Trophoblast cell (in vitro differentiated cells and primary cell): ENCODE measurements at regions not wholly inside any gene's neighbourhood (a gene's known extent, or its start where the extent isn't known, plus 50 kb on each side); places are given as distances from the start of the nearest gene placed in this dataset.

Experiments
- DNase-seq, 2 donors: peaks; one replicate each; pipeline ENCODE4 v3.0.0-alpha.2; 2016
- H2AFZ ChIP-seq: 2 replicates; pipeline ENCODE4 v1.6.1; 2013; ENCODE audit warnings: low read length, moderate library complexity, mild to moderate bottlenecking; ENCODE audit not compliant: insufficient read depth, poor library complexity
- H2AK5ac ChIP-seq: 2 replicates; pipeline ENCODE4 v1.6.1; 2013; ENCODE audit warnings: mild to moderate bottlenecking, low read length
- H2BK120ac ChIP-seq: 2 replicates; pipeline ENCODE4 v1.6.1; 2013; ENCODE audit warnings: low read length, mild to moderate bottlenecking, moderate library complexity; ENCODE audit not compliant: insufficient read depth, poor library complexity
- H2BK12ac ChIP-seq: 2 replicates; pipeline ENCODE4 v1.6.1; 2013; ENCODE audit warnings: mild to moderate bottlenecking, low read length, moderate library complexity
- H2BK5ac ChIP-seq: 2 replicates; pipeline ENCODE4 v1.6.1; 2013; ENCODE audit warnings: low read length, low read depth, moderate library complexity, mild to moderate bottlenecking; ENCODE audit not compliant: poor library complexity
- H3K14ac ChIP-seq: 2 replicates; pipeline ENCODE4 v1.6.1; 2013; ENCODE audit warnings: mild to moderate bottlenecking, low read length
- H3K18ac ChIP-seq: 2 replicates; pipeline ENCODE4 v1.6.1; 2013; ENCODE audit warnings: mild to moderate bottlenecking, low read length
- H3K23ac ChIP-seq: 2 replicates; pipeline ENCODE4 v1.6.1; 2013; ENCODE audit warnings: low read length
- H3K27ac ChIP-seq: 2 replicates; pipeline ENCODE4 v1.5.1; 2013; ENCODE audit warnings: low read depth, mild to moderate bottlenecking, inconsistent platforms, low read length, moderate library complexity
- H3K27me3 ChIP-seq: 2 replicates; pipeline ENCODE4 v1.6.1; 2013; ENCODE audit warnings: inconsistent platforms, mild to moderate bottlenecking, low read length, moderate library complexity; ENCODE audit not compliant: insufficient read depth
- H3K36me3 ChIP-seq, 2 experiments: 1 replicate in 1 of 2; 2 replicates in 1 of 2; pipeline ENCODE4 v1.6.1; 2013; ENCODE audit warnings: low read length in 2 of 2, mild to moderate bottlenecking in 2 of 2, moderate library complexity in 1 of 2; ENCODE audit not compliant: insufficient read depth in 2 of 2, control insufficient read depth in 1 of 2
- H3K4ac ChIP-seq: 2 replicates; pipeline ENCODE4 v1.6.1; 2013; ENCODE audit warnings: low read depth, mild to moderate bottlenecking, low read length, moderate library complexity
- H3K4me1 ChIP-seq, 2 experiments: 1 replicate in 1 of 2; 2 replicates in 1 of 2; pipeline ENCODE4 v1.6.1; 2013; ENCODE audit warnings: low read length in 2 of 2, mild to moderate bottlenecking in 2 of 2, moderate library complexity in 1 of 2; ENCODE audit not compliant: insufficient read depth in 2 of 2, control insufficient read depth in 1 of 2
- H3K4me2 ChIP-seq: 2 replicates; pipeline ENCODE4 v1.6.1; 2013; ENCODE audit warnings: inconsistent platforms, mild to moderate bottlenecking, low read length, moderate library complexity
- H3K4me3 ChIP-seq: 2 replicates; pipeline ENCODE4 v1.5.1; 2013; ENCODE audit warnings: mild to moderate bottlenecking, low read depth, low read length, inconsistent platforms
- H3K79me1 ChIP-seq: one replicate; pipeline ENCODE4 v1.6.1; 2013; ENCODE audit warnings: low read length
- H3K79me2 ChIP-seq: 2 replicates; pipeline ENCODE4 v1.6.1; 2013; ENCODE audit warnings: low read length, mild to moderate bottlenecking; ENCODE audit not compliant: control insufficient read depth, insufficient read depth, poor library complexity
- H3K9ac ChIP-seq: 2 replicates; pipeline ENCODE4 v1.6.1; 2013; ENCODE audit warnings: mild to moderate bottlenecking, low read length
- H3K9me3 ChIP-seq: 2 replicates; pipeline ENCODE4 v1.6.1; 2013; ENCODE audit warnings: low read depth, mild to moderate bottlenecking, control low read depth, inconsistent platforms, low read length; ENCODE audit not compliant: insufficient read depth
- H4K12ac ChIP-seq: 2 replicates; pipeline ENCODE4 v1.6.1; 2013; ENCODE audit warnings: low read depth, mild to moderate bottlenecking, low read length, moderate library complexity
- H4K8ac ChIP-seq: 2 replicates; pipeline ENCODE4 v1.6.1; 2013; ENCODE audit warnings: low read depth, mild to moderate bottlenecking, low read length, moderate library complexity
- H4K91ac ChIP-seq: one replicate; pipeline ENCODE4 v1.6.1; 2013; ENCODE audit warnings: low read depth, mild to moderate bottlenecking, low read length, moderate library complexity
- WGBS: extraction: QIAGEN DNeasy Blood & Tissue Kit; methylation state at CpG from one replicate; pipeline ENCODE4 v1.1.7; 2013; ENCODE audit warnings: missing lambda C conversion rate; ENCODE audit not compliant: insufficient read length, insufficient coverage; ENCODE audit errors: extremely low coverage; 5-methylcytosine and 5-hydroxymethylcytosine counted together

GRCh38 chr7:89681448-89681847, 472.8 kb upstream of the STEAP1 start:
- H2AFZ ChIP-seq, result no peak overlapping the region
- no peaks in the 10 kb centered on the region for H3K79me1 ChIP-seq
- H3K18ac ChIP-seq, result no peak overlapping the region
- no peak overlapping the region for H3K4ac ChIP-seq
- no peak for DNase-seq
- no peak overlapping the region for H2BK12ac ChIP-seq
- H2BK120ac ChIP-seq, result no peak overlapping the region
- no peaks in the 10 kb centered on the region for H3K9me3 ChIP-seq
- H4K91ac ChIP-seq, result no peak overlapping the region
- H4K12ac ChIP-seq, result no peak overlapping the region
- H2AK5ac ChIP-seq, result no peak overlapping the region
- no peak overlapping the region for H3K4me3 ChIP-seq
- no peak overlapping the region for H3K9ac ChIP-seq
- no peak overlapping the region for H3K4me2 ChIP-seq
- WGBS, result no CpG with 5 or more reads among the region's 1 CpG
- no peak overlapping the region for H3K14ac ChIP-seq
- no peak overlapping the region for H4K8ac ChIP-seq
- no peaks in the 10 kb centered on the region for H3K79me2 ChIP-seq
- no peak overlapping the region for H2BK5ac ChIP-seq
- H3K4me1 ChIP-seq, result no peaks in the 10 kb centered on the region
- H3K23ac ChIP-seq, result no peak overlapping the region
- no peak overlapping the region for H3K27ac ChIP-seq
- H3K27me3 ChIP-seq, result no peaks in the 10 kb centered on the region
- H3K36me3 ChIP-seq, result no peaks in the 10 kb centered on the region

GRCh38 chr7:89685287-89685686, 469.0 kb upstream of the STEAP1 start:
- Histone ChIP-seq H3K27ac (no peak overlapping the region), H3K4me1 (no peaks in the 10 kb centered on the region), H4K91ac (no peak overlapping the region), H3K4ac (no peak overlapping the region), H3K4me2 (no peak overlapping the region), H2AFZ (no peak overlapping the region), H4K12ac (no peak overlapping the region), H2BK5ac (no peak overlapping the region), H3K9me3 (no peaks in the 10 kb centered on the region), H2AK5ac (no peak overlapping the region), H3K27me3 (no peaks in the 10 kb centered on the region), H3K79me1 (no peaks in the 10 kb centered on the region), H3K9ac (no peak overlapping the region), H3K18ac (no peak overlapping the region), H3K4me3 (no peak overlapping the region), H3K14ac (no peak overlapping the region), H3K79me2 (no peaks in the 10 kb centered on the region), H2BK12ac (no peak overlapping the region), H3K36me3 (no peaks in the 10 kb centered on the region), H4K8ac (no peak overlapping the region), H2BK120ac (no peak overlapping the region), H3K23ac (no peak overlapping the region)
- DNase-seq, result no peak

GRCh38 chr7:89687211-89687610, 467.1 kb upstream of the STEAP1 start:
- H2BK120ac ChIP-seq, result no peak overlapping the region
- no peak overlapping the region for H4K91ac ChIP-seq
- H2AK5ac ChIP-seq, result no peak overlapping the region
- no peaks in the 10 kb centered on the region for H3K9me3 ChIP-seq
- H3K4me3 ChIP-seq, result no peak overlapping the region
- H2BK12ac ChIP-seq, result no peak overlapping the region
- no peak overlapping the region for H3K27ac ChIP-seq
- no peak overlapping the region for H2AFZ ChIP-seq
- no peaks in the 10 kb centered on the region for H3K79me1 ChIP-seq
- H3K36me3 ChIP-seq, result no peaks in the 10 kb centered on the region
- H3K23ac ChIP-seq, result no peak overlapping the region
- H3K79me2 ChIP-seq, result no peaks in the 10 kb centered on the region
- no peak overlapping the region for H4K8ac ChIP-seq
- no peak overlapping the region for H3K9ac ChIP-seq
- no peak overlapping the region for H3K4me2 ChIP-seq
- H3K4ac ChIP-seq, result no peak overlapping the region
- no peak overlapping the region for H2BK5ac ChIP-seq
- no peak overlapping the region for H3K14ac ChIP-seq
- no peak overlapping the region for H3K18ac ChIP-seq
- WGBS, result no CpG with 5 or more reads among the region's 2 CpGs
- no peaks in the 10 kb centered on the region for H3K27me3 ChIP-seq
- no peak overlapping the region for H4K12ac ChIP-seq
- no peaks in the 10 kb centered on the region for H3K4me1 ChIP-seq
- no peak for DNase-seq

- Histone ChIP-seq H3K4ac (no peak overlapping the region), H3K9me3 (no peaks in the 10 kb centered on the region), H3K4me3 (no peak overlapping the region), H3K27ac (no peak overlapping the region), H2BK5ac (no peak overlapping the region), H3K14ac (no peak overlapping the region), H4K8ac (no peak overlapping the region), H2BK12ac (no peak overlapping the region), H3K4me1 (no peaks in the 10 kb centered on the region), H2BK120ac (no peak overlapping the region), H3K4me2 (no peak overlapping the region), H3K9ac (no peak overlapping the region), H2AK5ac (no peak overlapping the region), H2AFZ (no peak overlapping the region), H3K27me3 (no peaks in the 10 kb centered on the region), H3K18ac (no peak overlapping the region), H3K23ac (no peak overlapping the region), H4K91ac (no peak overlapping the region), H3K79me1 (no peaks in the 10 kb centered on the region), H3K36me3 (no peaks in the 10 kb centered on the region), H3K79me2 (no peaks in the 10 kb centered on the region), H4K12ac (no peak overlapping the region)
- no CpG with 5 or more reads among the region's 2 CpGs for WGBS
- no peak for DNase-seq
Observed at GRCh38 chr7:89695241-89695640, 459.0 kb upstream of the STEAP1 start.

DNA sequence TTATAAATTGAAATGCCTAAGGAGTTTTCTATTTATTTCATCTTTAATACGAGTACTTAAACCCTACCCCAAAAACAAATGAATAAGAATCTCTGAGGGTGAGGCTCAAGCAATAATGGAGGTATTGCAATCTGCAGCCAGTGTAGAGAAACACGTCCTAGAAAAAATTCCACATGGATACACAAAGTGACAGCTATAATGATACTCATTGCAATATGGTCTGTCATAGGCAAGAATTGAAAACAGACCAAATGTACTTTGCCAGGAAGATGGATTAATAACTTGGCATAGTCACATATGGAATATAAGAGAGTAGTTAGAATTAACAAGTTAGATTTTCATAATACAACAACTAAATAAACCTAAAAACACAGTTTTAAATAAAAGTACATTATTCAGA, 440.1 kb upstream of the STEAP1 start:
- Histone ChIP-seq H3K79me1 (no peaks in the 10 kb centered on the region), H3K4me1 (no peaks in the 10 kb centered on the region), H2AFZ (no peak overlapping the region), H4K8ac (no peak overlapping the region), H4K12ac (no peak overlapping the region), H3K27me3 (no peaks in the 10 kb centered on the region), H2BK120ac (no peak overlapping the region), H4K91ac (no peak overlapping the region), H2AK5ac (no peak overlapping the region), H3K4me2 (no peak overlapping the region), H3K36me3 (no peaks in the 10 kb centered on the region), H3K9ac (no peak overlapping the region), H3K27ac (no peak overlapping the region), H2BK12ac (no peak overlapping the region), H2BK5ac (no peak overlapping the region), H3K79me2 (no peaks in the 10 kb centered on the region), H3K4me3 (no peak overlapping the region), H3K4ac (no peak overlapping the region), H3K18ac (no peak overlapping the region), H3K14ac (no peak overlapping the region), H3K23ac (no peak overlapping the region), H3K9me3 (no peaks in the 10 kb centered on the region)
- no peak for DNase-seq
- WGBS, result no CpG with 5 or more reads among the region's 2 CpGs
